ENCODE measurements at regions not wholly inside any gene's neighbourhood (a gene's known extent, or its start where the extent isn't known, plus 50 kb on each side); places are given as distances from the start of the nearest gene placed in this dataset.

- no peak for DNase-seq (ENCODE audit: low read depth)
These were observed 80.4 kb upstream of the CD93 start for GRCh38 chr20:23166563-23166962.

GRCh38 chr20:23165964-23166363 lies 79.8 kb upstream of the CD93 start:
- DNase-seq (ENCODE audit: low read depth), result no peak

- DNase-seq (ENCODE audit: low read depth), result no peak
These were observed 79.2 kb upstream of the CD93 start for GRCh38 chr20:23165307-23165750.

GRCh38 chr20:23164176-23164601 lies 78.1 kb upstream of the CD93 start:
- no peak for DNase-seq (ENCODE audit: low read depth)

- DNase-seq (ENCODE audit: low read depth), result no peak
These were observed 77.4 kb upstream of the CD93 start for GRCh38 chr20:23163562-23163961.

GRCh38 chr20:23162887-23163286 lies 76.8 kb upstream of the CD93 start:
- DNase-seq (ENCODE audit: low read depth), result no peak

- no peak for DNase-seq (ENCODE audit: low read depth)
These were observed 76.0 kb upstream of the CD93 start for GRCh38 chr20:23161968-23162696.

- DNase-seq (ENCODE audit: low read depth), result no peak
These were observed 75.2 kb upstream of the CD93 start for GRCh38 chr20:23161244-23161891.

- no peak for DNase-seq (ENCODE audit: low read depth)
These were observed 74.6 kb upstream of the CD93 start for GRCh38 chr20:23160536-23161243.

- DNase-seq (ENCODE audit: low read depth), result no peak
These were observed 73.8 kb upstream of the CD93 start for GRCh38 chr20:23159947-23160318.

GRCh38 chr20:23159256-23159946 lies 73.3 kb upstream of the CD93 start:
- DNase-seq (ENCODE audit: low read depth), result no peak

GRCh38 chr20:23157734-23158133 lies 71.6 kb upstream of the CD93 start:
- no peak for DNase-seq (ENCODE audit: low read depth)

- no peak for DNase-seq (ENCODE audit: low read depth)
These were observed 70.8 kb upstream of the CD93 start for GRCh38 chr20:23156842-23157423.

- DNase-seq (ENCODE audit: low read depth), result peak; percentile 51
These were observed 70.2 kb upstream of the CD93 start for GRCh38 chr20:23156170-23156841.

- DNase-seq (ENCODE audit: low read depth), result no peak
These were observed 69.0 kb upstream of the CD93 start for GRCh38 chr20:23155141-23155590.

GRCh38 chr20:23153696-23154341 lies 67.7 kb upstream of the CD93 start:
- DNase-seq (ENCODE audit: low read depth), result no peak

GRCh38 chr20:23152902-23153301 lies 66.8 kb upstream of the CD93 start:
- DNase-seq (ENCODE audit: low read depth), result no peak

GRCh38 chr20:23152308-23152892 lies 66.3 kb upstream of the CD93 start:
- DNase-seq (ENCODE audit: low read depth), result no peak

GRCh38 chr20:23151885-23152284 lies 65.8 kb upstream of the CD93 start:
- no peak for DNase-seq (ENCODE audit: low read depth)

GRCh38 chr20:23151008-23151703 lies 65.0 kb upstream of the CD93 start:
- DNase-seq (ENCODE audit: low read depth), result no peak
